ENCODE measurements at regions not wholly inside any gene's neighbourhood (a gene's known extent, or its start where the extent isn't known, plus 50 kb on each side); places are given as distances from the start of the nearest gene placed in this dataset.

GRCh38 chr1:69506721-69507120 lies 61.0 kb upstream of the LRRC7 start:
- no peak for TF ChIP-seq POLR2A (IDR thresholded peaks at IDR 0.05)
- TF ChIP-seq CTCF (IDR thresholded peaks at IDR 0.05) = no peak
- TF ChIP-seq EP300 (IDR thresholded peaks at IDR 0.05) = no peak
- no peak for TF ChIP-seq POLR2AphosphoS5 (IDR thresholded peaks at IDR 0.05)
